HCT116 (cell line): ENCODE measurements at regions not wholly inside any gene's neighbourhood (a gene's known extent, or its start where the extent isn't known, plus 50 kb on each side); places are given as distances from the start of the nearest gene placed in this dataset.

Experiments
- ATAC-seq: fragments of 200-7000 bp; cut with Tn5 transposase; 2 replicates; pipeline ENCODE4 v1.9.1; 2020; ENCODE audit warnings: mild to moderate bottlenecking, moderate library complexity
- BruUV-seq: library from RNA; stranded (reverse); fragments of 400-500 nt; replicated peaks from 2 replicates; lab custom pipeline; 2021; lab: Mats Ljungman, UMichigan
- CTCF ChIA-PET: fragments of 300-600 bp; sonication (Branson Sonifier 250); formaldehyde crosslinking; loops from one replicate; lab custom pipeline; 2021; ENCODE audit warnings: antibody characterized with exemption; lab: Charles Lee
- POLR2A ChIA-PET: fragments of 300-600, 350-600 bp; sonication (Branson Sonifier 250); formaldehyde crosslinking; loops from one replicate; lab custom pipeline; 2021; ENCODE audit warnings: antibody characterized with exemption; lab: Charles Lee
- RAD21 ChIA-PET, 2 experiments: fragments of 300-600 bp; sonication (Branson Sonifier 250); formaldehyde crosslinking; loops; one replicate each; lab custom pipeline; 2023; ENCODE audit warnings: low total read pairs in 2 of 2; ENCODE audit not compliant: uncharacterized antibody in 2 of 2, unreplicated experiment in 2 of 2, low non-redundant PET in 1 of 2; lab: Charles Lee
- DNase-seq: peaks from one replicate; pipeline ENCODE4 v3.0.0-alpha.2; 2010; ENCODE audit warnings: low read depth, low spot score
- H2AFZ ChIP-seq: fragments of 200-600 bp; shearing (Covaris generic), sonication (generic); 2 replicates; pipeline ENCODE4 v1.6.1; 2017; ENCODE audit warnings: low read depth, mixed run types, mixed read lengths, antibody characterized with exemption, low read length; ENCODE audit not compliant: poor library complexity, severe bottlenecking
- H3K27ac ChIP-seq: 2 replicates; pipeline ENCODE4 v1.5.1; 2012; ENCODE audit warnings: low read depth, low read length
- H3K27me3 ChIP-seq: fragments of 200-600 bp; sonication (generic); 2 replicates; pipeline ENCODE4 v1.6.1; 2016; ENCODE audit warnings: mixed run types, low read length, mixed read lengths; ENCODE audit not compliant: insufficient read depth
- H3K36me3 ChIP-seq, 2 experiments: fragments of 200-500 bp in 1 of 2; fragments of 200-600 bp in 1 of 2; sonication (Bioruptor generic) in 1 of 2; sonication (generic) in 1 of 2; 2 replicates each; pipeline versions ENCODE4 v1.5.1 to v1.6.1; 2014 to 2016; ENCODE audit warnings: low read length in 2 of 2, inconsistent platforms in 1 of 2, mixed read lengths in 1 of 2, mixed run types in 1 of 2; ENCODE audit not compliant: insufficient read depth in 2 of 2, control insufficient read depth in 1 of 2
- H3K4me1 ChIP-seq, 2 experiments: fragments of 200-600 bp in 1 of 2; sonication (generic) in 1 of 2; 2 replicates each; pipeline versions ENCODE4 v1.5.1 to v1.6.1; 2012 to 2017; ENCODE audit warnings: low read length in 2 of 2, inconsistent platforms in 1 of 2, mild to moderate bottlenecking in 1 of 2, mixed read lengths in 1 of 2, mixed run types in 1 of 2, moderate library complexity in 1 of 2; ENCODE audit not compliant: insufficient read depth in 2 of 2, control insufficient read depth in 1 of 2
- H3K4me2 ChIP-seq: fragments of 200-600 bp; sonication (generic); 2 replicates; pipeline ENCODE4 v1.6.1; 2017; ENCODE audit warnings: mixed run types, low read length, mixed read lengths
- H3K4me3 ChIP-seq, 2 experiments: fragments of 200-600 bp in 1 of 2; sonication (generic) in 1 of 2; replicated peaks in 1 of 2; 2 replicates each; pipeline ENCODE4 v1.5.1; 2011 to 2016; ENCODE audit warnings: low read length in 2 of 2, control low read depth in 1 of 2, low read depth in 1 of 2, mild to moderate bottlenecking in 1 of 2, mixed read lengths in 1 of 2, mixed run types in 1 of 2
- H3K79me2 ChIP-seq: fragments of 200-600 bp; sonication (generic); 2 replicates; pipeline ENCODE4 v1.6.1; 2017; ENCODE audit warnings: mild to moderate bottlenecking, mixed run types, low read length, moderate library complexity, mixed read lengths; ENCODE audit not compliant: insufficient read depth
- H3K9ac ChIP-seq: fragments of 200-600 bp; sonication (generic); 2 replicates; pipeline ENCODE4 v1.6.1; 2016; ENCODE audit warnings: low read length, mixed read lengths
- H3K9me2 ChIP-seq: fragments of 200-600 bp; sonication (generic), shearing (Covaris generic); 2 replicates; pipeline ENCODE4 v1.6.1; 2017; ENCODE audit warnings: mixed run types, mild to moderate bottlenecking, moderate library complexity; ENCODE audit not compliant: insufficient read depth
- H3K9me3 ChIP-seq, 2 experiments: fragments of 200-500 bp in 1 of 2; fragments of 200-600 bp in 1 of 2; sonication (Bioruptor generic) in 1 of 2; sonication (generic) in 1 of 2; 2 replicates each; pipeline ENCODE4 v1.6.1; 2014 to 2017; ENCODE audit warnings: low read length in 2 of 2, mixed read lengths in 2 of 2, inconsistent platforms in 1 of 2, low read depth in 1 of 2, mild to moderate bottlenecking in 1 of 2, mixed run types in 1 of 2, moderate library complexity in 1 of 2; ENCODE audit not compliant: control insufficient read depth in 1 of 2, insufficient read depth in 1 of 2
- H4K20me1 ChIP-seq: fragments of 200-600 bp; sonication (generic), shearing (Covaris generic); 2 replicates; pipeline ENCODE4 v1.6.1; 2017; ENCODE audit warnings: mixed run types, mild to moderate bottlenecking, moderate library complexity; ENCODE audit not compliant: insufficient read depth
- ATF3 ChIP-seq: IDR thresholded peaks from 2 replicates; pipeline ENCODE4 v1.6.1; 2012
- CBX3 ChIP-seq: IDR thresholded peaks from 2 replicates; pipeline ENCODE4 v1.6.1; 2012; ENCODE audit warnings: low read depth
- CTCF ChIP-seq, 3 experiments: fragments of 200-600 bp in 1 of 3; sonication (generic) in 1 of 3; IDR thresholded peaks in 2 of 3; conservative IDR thresholded peaks in 1 of 3; 2 replicates each; pipeline ENCODE4 v1.5.1; 2012 to 2017; ENCODE audit warnings: low read depth in 2 of 3, low read length in 2 of 3, antibody characterized with exemption in 1 of 3, borderline replicate concordance in 1 of 3, control low read depth in 1 of 3, mild to moderate bottlenecking in 1 of 3, mixed read lengths in 1 of 3, mixed run types in 1 of 3, moderate library complexity in 1 of 3; ENCODE audit not compliant: insufficient read depth in 1 of 3
- EZH2phosphoT487 ChIP-seq: fragments of 200-600 bp; IDR thresholded peaks from 2 replicates; pipeline ENCODE4 v1.6.1; 2018; ENCODE audit warnings: antibody characterized with exemption, borderline replicate concordance
- FOSL1 ChIP-seq: IDR thresholded peaks from 2 replicates; pipeline ENCODE4 v1.6.1; 2012; ENCODE audit warnings: low read depth
- JUND ChIP-seq: IDR thresholded peaks from 2 replicates; pipeline ENCODE4 v1.6.1; 2012
- MAX ChIP-seq: IDR thresholded peaks from 2 replicates; pipeline ENCODE4 v1.6.1; 2012
- POLR2A ChIP-seq: IDR thresholded peaks from 2 replicates; pipeline ENCODE4 v1.7.0; 2011; ENCODE audit warnings: borderline replicate concordance; ENCODE audit not compliant: insufficient read depth, insufficient read length; ENCODE audit errors: extremely low read depth
- POLR2AphosphoS5 ChIP-seq: IDR thresholded peaks from 2 replicates; pipeline ENCODE4 v1.6.1; 2011; ENCODE audit warnings: mild to moderate bottlenecking, low read depth, low read length, moderate library complexity
- REST ChIP-seq: IDR thresholded peaks from 2 replicates; pipeline ENCODE4 v1.6.1; 2012; ENCODE audit warnings: low read depth
- TCF7L2 ChIP-seq: IDR thresholded peaks from 2 replicates; pipeline ENCODE4 v1.7.0; 2011; ENCODE audit warnings: borderline replicate concordance, inconsistent platforms; ENCODE audit not compliant: insufficient read depth, insufficient read length; ENCODE audit errors: extremely low read depth
- YY1 ChIP-seq: IDR thresholded peaks from 2 replicates; pipeline ENCODE4 v1.6.1; 2011; ENCODE audit warnings: low read length, low read depth, moderate library complexity, mild to moderate bottlenecking; ENCODE audit not compliant: insufficient replicate concordance; ENCODE audit errors: extremely low read depth
- ZBTB33 ChIP-seq: IDR thresholded peaks from 2 replicates; pipeline ENCODE4 v1.6.1; 2011; ENCODE audit warnings: mild to moderate bottlenecking, low read length, moderate library complexity; ENCODE audit not compliant: insufficient replicate concordance; ENCODE audit errors: extremely low read depth
- intact Hi-C: fragments of 100-400 bp; cut with micrococcal nuclease; formaldehyde crosslinking; loops from 2 replicates; pipeline ENCODE4 v1.10.0; 2022

- H3K9ac ChIP-seq = peak overlapping the region; percentile 62
- ATAC-seq (peak; percentile 26; the same call in 1 of the 2 replicates), DNase-seq (no peak)
- TF ChIP-seq POLR2AphosphoS5 = no peak; the same call in 1 of the 2 replicates
- no peak for TF ChIP-seq MAX
- no peak for TF ChIP-seq REST
- no peak for TF ChIP-seq TCF7L2
- no peak for TF ChIP-seq ZBTB33
- no peak for TF ChIP-seq CTCF (IDR thresholded peaks at IDR 0.05 in 2 of 3, conservative IDR thresholded peaks at IDR 0.05 in 1 of 3; ENCODE audit: borderline replicate concordance in 1 of 3, insufficient read depth in 1 of 3, low read depth in 2 of 3, low read length in 2 of 3)
- TF ChIP-seq EZH2phosphoT487 = no peak
- no peak for TF ChIP-seq FOSL1
- no peak for TF ChIP-seq CBX3
- no peak for TF ChIP-seq YY1
- no peak for TF ChIP-seq ATF3
- TF ChIP-seq JUND = no peak
- TF ChIP-seq POLR2A = no peak
- no peaks in the 10 kb centered on the region for H3K9me2 ChIP-seq
- no peaks in the 10 kb centered on the region for H3K9me3 ChIP-seq
- H4K20me1 ChIP-seq = no peaks in the 10 kb centered on the region
- ChIA-PET POLR2A (interaction anchor here (0.7 to 2.1 kb wide), 7 partner anchors 10 to 124 kb away, joined by 3 to 8 read pairs (median 4); no protein-coding TSS in a partner anchor), RAD21 (no interaction called here), CTCF (no interaction called here)
- intact Hi-C loops = loop anchor here (5.0 kb wide), 1 partner anchor 82 kb away; no protein-coding TSS in a partner anchor
- H3K36me3 ChIP-seq = no peaks in the 10 kb centered on the region
- peaks cover 78 to 100% of the 10 kb centered on the region in 2 experiments for H3K4me1 ChIP-seq
- peak overlapping the region; percentile 20 to 48; a peak in 2 of 4 replicates for H3K4me3 ChIP-seq
- H3K27me3 ChIP-seq = no peaks in the 10 kb centered on the region
- H2AFZ ChIP-seq = no peak overlapping the region
- BruUV-seq = no TSS peak
- H3K79me2 ChIP-seq = no peaks in the 10 kb centered on the region
- peak overlapping the region; percentile 82 for H3K4me2 ChIP-seq
- peak overlapping the region; percentile 76; the same call in 1 of the 2 replicates for H3K27ac ChIP-seq
Observed at GRCh38 chr4:186809070-186809469, 85.4 kb upstream of the FAT1 start.
